ENCODE measurements at regions not wholly inside any gene's neighbourhood (a gene's known extent, or its start where the extent isn't known, plus 50 kb on each side); places are given as distances from the start of the nearest gene placed in this dataset.

DNA sequence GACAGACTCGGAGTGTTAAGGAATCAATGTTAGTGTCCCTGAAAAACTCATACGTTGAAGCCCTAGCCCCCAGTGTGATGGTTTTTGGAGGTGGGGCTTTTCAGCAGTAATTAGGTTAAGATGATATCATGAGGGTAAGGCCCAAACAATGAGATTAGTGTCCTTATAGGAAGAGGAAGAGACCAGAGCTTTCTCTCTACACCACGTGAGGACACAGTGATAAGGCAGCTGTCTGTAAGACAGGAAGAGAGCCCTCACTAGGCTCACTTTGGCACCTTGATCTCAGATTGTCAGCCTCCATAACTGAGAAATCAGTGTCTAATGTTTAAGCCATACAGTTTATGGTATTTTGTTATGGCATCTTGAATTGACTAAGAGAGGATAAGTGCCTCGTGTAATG, 403.2 kb downstream of the NPIPA7 start:
- H3K9me3 Mint-ChIP-seq: peaks cover 0 to 1% (median 0%) of the 10 kb centered on the region in 3 donors
- H3K36me3 Mint-ChIP-seq: no peaks in the 10 kb centered on the region
- H3K4me3 Mint-ChIP-seq: no peak overlapping the region
- peaks cover 2% of the 10 kb centered on the region for H3K27me3 Mint-ChIP-seq
- no peak overlapping the region for H3K27ac Mint-ChIP-seq
- no peaks in the 10 kb centered on the region for H3K4me1 Mint-ChIP-seq

DNA sequence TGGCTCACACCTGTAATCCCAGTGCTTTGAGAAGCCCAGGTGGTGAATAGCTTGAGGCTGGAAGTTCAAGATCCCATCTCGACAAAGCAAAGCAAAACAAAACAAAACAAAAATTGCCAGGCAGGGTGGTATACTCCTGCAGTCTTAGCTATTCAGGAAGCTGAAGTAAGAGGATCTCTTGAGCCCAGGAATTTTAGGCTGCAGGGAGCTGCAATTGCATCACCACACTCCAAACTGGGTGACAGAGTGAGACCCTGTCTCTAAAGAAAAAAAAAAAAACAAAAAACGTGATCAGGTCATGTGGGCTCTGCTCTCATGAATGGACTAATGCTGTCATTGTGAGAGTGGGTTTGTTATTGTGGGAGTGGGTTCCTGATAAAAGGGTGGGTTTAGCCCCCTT, 409.1 kb downstream of the NPIPA7 start:
- Mint-ChIP-seq H3K4me3 (no peak overlapping the region), H3K9me3 (peaks cover 0 to 11% (median 9%) of the 10 kb centered on the region in 3 donors), H3K27me3 (no peaks in the 10 kb centered on the region), H3K36me3 (no peaks in the 10 kb centered on the region), H3K4me1 (no peaks in the 10 kb centered on the region), H3K27ac (no peak overlapping the region)

DNA sequence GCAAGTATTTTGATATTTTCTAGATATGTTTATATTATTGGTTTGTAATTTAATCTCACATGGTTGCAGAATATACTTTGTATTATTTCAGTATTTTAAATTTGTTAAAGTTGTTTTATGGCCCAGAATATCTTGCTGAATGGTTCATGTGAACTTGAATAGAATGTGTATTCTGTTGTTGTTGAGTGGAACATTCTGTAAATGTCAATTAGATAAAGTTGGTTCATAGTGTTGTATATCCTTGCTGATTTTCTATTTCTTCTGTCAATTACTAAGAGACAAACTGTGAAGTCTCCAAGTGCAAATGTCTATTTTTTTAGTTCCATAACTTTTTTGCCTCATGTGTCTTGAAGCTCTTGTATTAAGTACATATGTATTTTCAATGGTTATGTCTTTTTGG, 411.7 kb downstream of the NPIPA7 start:
- H3K27me3 Mint-ChIP-seq: no peaks in the 10 kb centered on the region
- no peak overlapping the region for H3K4me3 Mint-ChIP-seq
- no peak overlapping the region for H3K27ac Mint-ChIP-seq
- H3K9me3 Mint-ChIP-seq: peaks cover 0 to 16% (median 9%) of the 10 kb centered on the region in 3 donors
- H3K36me3 Mint-ChIP-seq: no peaks in the 10 kb centered on the region
- H3K4me1 Mint-ChIP-seq: no peaks in the 10 kb centered on the region

DNA sequence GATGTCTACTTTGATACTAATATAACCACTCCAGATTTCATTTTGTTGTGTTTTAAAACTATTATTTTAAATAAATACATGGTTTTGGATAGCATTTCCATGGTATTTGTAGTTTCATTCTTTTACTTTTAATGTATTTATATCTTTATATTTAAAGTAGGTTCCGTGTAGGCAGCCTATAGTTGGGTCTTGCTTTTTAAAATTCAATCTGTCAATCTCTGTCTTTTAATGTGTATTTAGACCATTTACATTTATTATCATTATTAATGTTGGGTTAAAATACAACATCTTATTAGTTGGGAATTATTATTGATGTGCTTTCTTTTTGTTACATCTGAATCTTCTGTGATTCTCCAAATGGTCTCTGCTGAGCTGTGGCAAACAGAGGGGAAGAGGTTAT, 412.1 kb downstream of the NPIPA7 start:
- H3K36me3 Mint-ChIP-seq: no peaks in the 10 kb centered on the region

DNA sequence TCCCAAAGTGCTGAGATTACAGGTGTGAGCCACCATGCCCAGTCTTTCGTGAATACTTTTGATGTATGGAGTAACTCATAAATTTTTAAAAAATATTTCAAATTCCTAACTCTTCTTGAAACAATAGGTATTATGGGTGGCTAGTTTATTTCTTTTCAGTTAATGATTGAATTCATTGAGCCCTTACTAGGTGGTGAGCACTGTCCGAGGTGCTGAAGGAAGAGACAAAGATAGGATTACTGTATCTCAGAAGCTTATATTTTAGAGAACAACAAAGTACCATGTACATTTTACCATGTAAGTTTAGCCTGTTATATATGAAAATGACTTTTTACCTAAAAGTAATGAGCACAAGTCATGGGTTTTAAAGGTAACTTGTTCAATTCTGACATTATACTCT, 418.3 kb downstream of the NPIPA7 start:
- H3K4me1 Mint-ChIP-seq: no peaks in the 10 kb centered on the region
- peaks cover 0 to 5% (median 0%) of the 10 kb centered on the region in 3 donors for H3K9me3 Mint-ChIP-seq
- no peak overlapping the region for H3K27ac Mint-ChIP-seq
- peaks cover 2% of the 10 kb centered on the region for H3K27me3 Mint-ChIP-seq
- H3K36me3 Mint-ChIP-seq: no peaks in the 10 kb centered on the region
- H3K4me3 Mint-ChIP-seq: no peak overlapping the region

More for the DNA sequence above, 412.1 kb downstream of the NPIPA7 start:
- Mint-ChIP-seq H3K27me3 (peaks cover 2% of the 10 kb centered on the region), H3K9me3 (peaks cover 0 to 16% (median 9%) of the 10 kb centered on the region in 3 donors), H3K4me1 (no peaks in the 10 kb centered on the region), H3K4me3 (no peak overlapping the region), H3K27ac (no peak overlapping the region)

DNA sequence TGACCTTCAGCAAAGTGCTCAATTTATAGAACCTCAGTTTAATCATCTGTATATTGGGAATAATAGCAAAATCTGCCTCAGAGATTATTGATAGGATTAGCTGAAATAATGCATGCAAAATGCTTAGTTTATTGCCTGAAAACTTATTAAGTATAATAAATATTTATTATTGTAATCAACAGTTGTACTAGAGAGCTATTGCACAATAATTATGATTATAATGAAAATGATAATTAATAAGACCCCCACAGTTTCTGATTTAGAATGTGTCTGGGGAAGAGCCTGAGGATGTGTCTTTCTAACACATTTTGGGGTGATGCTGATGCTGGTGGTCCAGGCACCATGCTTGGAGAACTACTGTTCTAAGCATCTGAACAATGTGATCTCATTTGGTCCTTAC, 419.6 kb downstream of the NPIPA7 start:
- peaks cover 2% of the 10 kb centered on the region for H3K27me3 Mint-ChIP-seq

DNA sequence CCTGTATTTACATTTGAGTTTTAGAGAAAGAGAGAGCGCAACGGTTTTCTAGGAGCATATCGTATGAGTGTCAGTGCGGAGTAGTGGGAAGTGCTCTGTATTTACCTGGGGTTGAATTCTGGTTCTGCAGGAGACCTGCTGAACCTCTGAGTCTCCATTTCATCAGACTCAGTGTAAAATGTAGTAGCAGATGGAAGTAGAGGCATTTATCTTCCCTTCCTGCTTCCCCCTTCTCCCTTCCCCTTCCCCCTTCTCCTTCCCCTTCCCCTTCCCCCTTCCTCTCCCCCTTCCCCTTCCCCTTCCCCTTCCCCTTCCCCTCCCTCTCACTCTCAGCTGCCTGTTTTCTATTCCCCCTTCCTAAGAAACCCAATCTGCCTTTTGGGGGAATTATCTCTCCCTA, 426.9 kb downstream of the NPIPA7 start:
- H3K4me1 Mint-ChIP-seq: peaks cover 0 to 1% (median 0%) of the 10 kb centered on the region in 3 donors
- no peak overlapping the region for H3K27ac Mint-ChIP-seq
- no peaks in the 10 kb centered on the region for H3K36me3 Mint-ChIP-seq
- H3K4me3 Mint-ChIP-seq: no peak overlapping the region
- peaks cover 3% of the 10 kb centered on the region for H3K27me3 Mint-ChIP-seq
- peaks cover 3 to 7% (median 4%) of the 10 kb centered on the region in 3 donors for H3K9me3 Mint-ChIP-seq

More for the DNA sequence above, 419.6 kb downstream of the NPIPA7 start:
- Mint-ChIP-seq H3K36me3 (no peaks in the 10 kb centered on the region), H3K27ac (no peak overlapping the region), H3K4me1 (no peaks in the 10 kb centered on the region), H3K4me3 (no peak overlapping the region), H3K9me3 (peaks cover 1 to 2% (median 1%) of the 10 kb centered on the region in 3 donors)

DNA sequence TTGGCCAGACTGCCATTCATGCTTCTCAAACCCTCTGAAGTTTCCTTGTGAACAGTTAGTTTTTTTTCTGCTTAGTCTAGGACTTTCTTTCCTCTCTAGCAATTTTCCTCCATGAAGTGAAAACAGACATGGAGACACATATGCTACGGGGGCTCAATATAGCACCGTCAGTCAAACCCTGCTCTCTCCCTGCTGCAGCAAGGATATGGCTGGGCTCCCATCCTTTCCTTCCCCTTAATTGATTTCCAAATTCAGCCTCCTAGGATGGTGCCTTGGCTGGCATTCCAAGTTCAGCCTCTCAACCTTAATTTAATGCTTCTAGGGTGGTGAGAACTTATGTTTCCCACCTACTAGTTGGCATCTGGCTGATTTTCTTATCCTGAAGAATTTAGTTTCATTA, 436.7 kb downstream of the NPIPA7 start:
- no peaks in the 10 kb centered on the region for H3K36me3 Mint-ChIP-seq

DNA sequence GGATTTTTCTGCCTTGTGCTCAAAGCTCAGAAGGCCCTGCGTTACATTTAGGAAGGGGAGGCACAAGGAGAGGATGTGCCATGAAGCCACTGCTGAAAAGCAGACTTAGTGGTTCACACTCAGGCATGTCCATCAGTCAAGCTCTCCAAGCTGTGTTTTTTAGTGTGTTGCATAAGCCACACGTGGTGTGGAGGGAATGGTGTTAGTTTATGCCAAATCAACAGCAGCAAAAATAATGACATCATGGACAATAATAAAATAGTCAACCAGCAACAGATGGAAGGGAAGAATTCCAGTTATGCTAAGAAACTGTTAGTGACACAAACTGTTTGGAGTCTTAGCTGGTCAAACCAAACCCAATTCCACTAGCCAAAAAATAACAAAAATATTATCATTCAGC, 438.3 kb downstream of the NPIPA7 start:
- Mint-ChIP-seq H3K36me3 (no peaks in the 10 kb centered on the region), H3K4me3 (no peak overlapping the region), H3K9me3 (peaks cover 7 to 22% (median 15%) of the 10 kb centered on the region in 3 donors), H3K27me3 (peaks cover 2% of the 10 kb centered on the region), H3K27ac (no peak overlapping the region), H3K4me1 (no peaks in the 10 kb centered on the region)

More for the DNA sequence above, 436.7 kb downstream of the NPIPA7 start:
- Mint-ChIP-seq H3K4me1 (no peaks in the 10 kb centered on the region), H3K4me3 (no peak overlapping the region), H3K27ac (no peak overlapping the region), H3K27me3 (peaks cover 2% of the 10 kb centered on the region), H3K9me3 (peaks cover 5 to 14% (median 8%) of the 10 kb centered on the region in 3 donors)

DNA sequence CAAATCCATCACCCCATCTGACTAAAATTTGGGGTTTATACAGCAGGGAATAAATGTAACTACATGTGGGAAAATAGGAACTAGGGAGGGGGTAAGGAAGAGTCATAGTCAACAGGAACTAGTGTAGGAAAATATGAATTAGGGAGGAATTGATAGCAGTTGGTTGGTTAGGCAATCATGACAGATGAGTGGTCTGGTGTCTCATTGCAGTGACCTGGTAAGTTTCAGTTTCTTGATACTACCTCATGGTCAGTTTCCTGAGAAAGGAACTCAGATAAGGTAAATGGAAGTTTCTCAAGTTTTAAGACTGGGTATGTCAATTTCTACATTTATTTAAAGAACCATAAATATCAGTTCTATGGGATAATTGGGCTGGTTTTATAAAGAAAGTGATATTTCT, 442.3 kb downstream of the NPIPA7 start:
- no peak overlapping the region for H3K27ac Mint-ChIP-seq
- peaks cover 0 to 2% (median 0%) of the 10 kb centered on the region in 3 donors for H3K4me1 Mint-ChIP-seq
- H3K9me3 Mint-ChIP-seq: peaks cover 11 to 31% (median 19%) of the 10 kb centered on the region in 3 donors
- H3K36me3 Mint-ChIP-seq: no peaks in the 10 kb centered on the region
- no peaks in the 10 kb centered on the region for H3K27me3 Mint-ChIP-seq
- no peak overlapping the region for H3K4me3 Mint-ChIP-seq

DNA sequence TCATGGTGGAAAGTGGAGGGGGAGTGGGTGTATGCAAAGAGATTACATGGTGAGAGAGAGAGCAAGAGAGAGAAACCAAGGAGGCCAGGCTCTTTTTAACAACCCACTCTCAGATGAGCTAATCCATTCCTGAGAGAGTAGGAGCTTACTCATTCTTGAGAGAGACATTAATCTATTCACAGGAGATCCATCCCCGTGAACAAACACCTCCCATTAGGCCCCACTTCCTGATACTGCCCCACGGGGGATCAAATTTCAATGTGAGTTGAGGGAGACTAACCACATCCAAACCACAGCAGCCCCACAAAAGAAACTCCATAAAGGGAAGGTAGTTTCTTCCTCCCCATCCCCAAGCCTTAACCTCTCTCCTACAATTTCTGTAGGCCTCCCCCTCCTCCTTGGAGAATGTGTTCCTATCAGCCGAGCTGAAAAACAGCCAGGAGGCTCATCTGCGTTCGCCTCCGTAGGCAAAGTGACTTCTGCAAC, 450.0 kb downstream of the NPIPA7 start:
- Mint-ChIP-seq H3K9me3 (peaks cover 2 to 5% (median 4%) of the 10 kb centered on the region in 3 donors), H3K27ac (no peak overlapping the region), H3K36me3 (peaks cover 1% of the 10 kb centered on the region), H3K27me3 (peaks cover 10% of the 10 kb centered on the region), H3K4me3 (no peak overlapping the region), H3K4me1 (no peaks in the 10 kb centered on the region)

DNA sequence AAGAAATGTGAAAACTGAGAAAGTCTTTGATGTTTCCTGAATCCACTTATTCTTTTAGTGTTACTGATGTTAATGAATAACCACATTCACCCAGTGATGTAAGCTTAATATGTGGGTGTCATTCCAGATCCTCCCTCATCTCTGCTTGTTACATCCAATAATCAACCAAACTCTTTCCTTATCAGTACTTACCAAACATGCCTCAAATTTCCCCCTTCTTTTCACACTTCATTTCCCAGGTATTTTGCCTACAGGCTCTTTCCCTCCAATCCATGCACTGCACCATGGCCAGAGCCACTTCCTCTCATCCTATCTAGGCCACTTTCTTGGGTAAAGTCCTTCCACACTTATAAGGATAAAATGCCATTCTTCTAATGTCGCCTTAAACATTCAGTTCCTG, 451.5 kb downstream of the NPIPA7 start:
- peaks cover 4 to 7% (median 5%) of the 10 kb centered on the region in 3 donors for H3K9me3 Mint-ChIP-seq
- no peak overlapping the region for H3K27ac Mint-ChIP-seq
- H3K4me3 Mint-ChIP-seq: no peak overlapping the region
- no peaks in the 10 kb centered on the region for H3K4me1 Mint-ChIP-seq
- H3K27me3 Mint-ChIP-seq: peaks cover 10% of the 10 kb centered on the region
- H3K36me3 Mint-ChIP-seq: peaks cover 1% of the 10 kb centered on the region

DNA sequence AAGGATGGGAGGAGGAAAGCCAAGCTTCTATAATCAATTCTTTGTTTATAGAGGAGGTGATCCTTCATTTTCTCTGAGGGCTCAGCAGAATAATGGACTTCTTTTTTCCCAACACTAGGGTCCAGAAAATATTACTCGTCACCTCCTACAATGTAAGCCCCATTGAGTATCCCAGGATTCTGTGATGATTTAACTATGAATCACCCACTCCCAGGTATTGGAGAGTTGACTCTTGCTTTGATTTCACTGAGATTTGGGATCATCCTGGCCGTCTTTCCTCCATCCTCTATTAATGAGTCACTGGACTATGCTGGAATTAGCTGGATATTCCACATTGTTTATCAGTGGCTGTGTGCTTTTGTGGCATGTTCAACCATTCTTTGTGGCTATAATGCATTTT, 452.0 kb downstream of the NPIPA7 start:
- H3K27me3 Mint-ChIP-seq: peaks cover 10% of the 10 kb centered on the region
- H3K27ac Mint-ChIP-seq: no peak overlapping the region
- H3K4me3 Mint-ChIP-seq: no peak overlapping the region
- H3K4me1 Mint-ChIP-seq: no peaks in the 10 kb centered on the region
- peaks cover 1% of the 10 kb centered on the region for H3K36me3 Mint-ChIP-seq
- peaks cover 4 to 7% (median 5%) of the 10 kb centered on the region in 3 donors for H3K9me3 Mint-ChIP-seq

DNA sequence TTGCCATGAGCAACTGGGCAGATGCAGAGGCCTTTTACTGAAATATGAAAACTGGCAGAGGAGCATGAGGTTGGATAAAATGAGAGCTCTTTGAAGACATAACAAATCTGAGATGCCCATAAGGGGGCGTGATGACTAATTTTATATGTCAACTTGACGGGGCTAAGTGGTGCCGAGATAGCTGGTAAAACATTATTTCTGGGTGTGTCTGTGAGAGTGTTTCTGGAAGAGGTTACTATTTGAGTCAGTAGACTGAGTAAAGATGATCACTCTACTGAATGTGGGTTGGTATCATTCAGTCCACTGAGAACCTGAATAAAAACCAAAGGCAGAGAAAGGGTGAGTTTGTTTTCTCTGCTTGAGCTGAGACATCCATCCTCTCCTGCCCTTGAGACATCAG, 454.2 kb downstream of the NPIPA7 start:
- Mint-ChIP-seq H3K27ac (no peak overlapping the region), H3K4me3 (no peak overlapping the region), H3K27me3 (peaks cover 14% of the 10 kb centered on the region), H3K36me3 (peaks cover 1% of the 10 kb centered on the region), H3K9me3 (peaks cover 4 to 7% (median 5%) of the 10 kb centered on the region in 3 donors), H3K4me1 (no peaks in the 10 kb centered on the region)

DNA sequence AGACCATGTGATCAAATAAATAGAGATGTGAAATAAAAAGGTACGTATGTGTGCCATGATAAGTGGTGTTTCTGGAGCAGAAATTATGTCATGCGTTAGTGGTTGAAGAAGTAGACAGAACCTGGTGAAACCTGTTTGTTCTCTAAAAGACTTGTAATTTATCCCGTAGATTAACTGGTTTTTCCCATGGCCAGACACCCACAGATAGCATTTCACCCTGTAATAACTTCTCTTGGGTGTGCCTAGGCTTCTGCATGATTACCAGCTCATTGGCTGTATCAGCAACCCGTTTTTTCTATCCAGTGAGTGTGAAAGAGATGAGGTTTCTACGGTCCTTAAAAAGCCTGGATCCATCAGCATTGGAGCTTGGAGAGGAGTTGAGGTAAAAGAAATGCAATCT, 471.3 kb downstream of the NPIPA7 start:
- no peaks in the 10 kb centered on the region for H3K9me3 Mint-ChIP-seq
- H3K27me3 Mint-ChIP-seq: peaks cover 2% of the 10 kb centered on the region
- no peaks in the 10 kb centered on the region for H3K4me1 Mint-ChIP-seq
- no peak overlapping the region for H3K27ac Mint-ChIP-seq
- no peak overlapping the region for H3K4me3 Mint-ChIP-seq
- H3K36me3 Mint-ChIP-seq: no peaks in the 10 kb centered on the region

DNA sequence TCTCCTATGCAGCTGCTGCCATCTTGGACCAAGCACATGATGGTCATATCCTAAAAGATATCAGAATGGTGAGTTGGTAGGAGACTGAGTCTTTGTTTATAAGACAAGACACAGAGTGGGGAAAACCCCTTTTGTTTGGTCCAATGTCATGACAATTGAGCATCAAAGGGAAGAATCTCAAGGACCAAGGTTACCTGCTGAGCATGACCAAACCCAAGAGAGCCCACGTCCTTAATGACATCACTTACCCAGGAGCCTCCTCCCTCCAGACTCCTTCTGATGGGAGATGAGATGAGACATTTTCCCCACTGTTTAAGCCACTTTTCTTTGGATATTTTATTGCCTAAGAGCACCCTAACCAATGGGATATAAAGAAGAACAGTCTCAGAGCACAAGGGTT, 478.1 kb downstream of the NPIPA7 start:
- Mint-ChIP-seq H3K36me3 (no peaks in the 10 kb centered on the region), H3K9me3 (no peaks in the 10 kb centered on the region), H3K27me3 (peaks cover 14% of the 10 kb centered on the region), H3K27ac (no peak overlapping the region), H3K4me3 (no peak overlapping the region), H3K4me1 (no peaks in the 10 kb centered on the region)
